ENCODE measurements at regions not wholly inside any gene's neighbourhood (a gene's known extent, or its start where the extent isn't known, plus 50 kb on each side); places are given as distances from the start of the nearest gene placed in this dataset.

- TF ChIP-seq, protein P1, sequence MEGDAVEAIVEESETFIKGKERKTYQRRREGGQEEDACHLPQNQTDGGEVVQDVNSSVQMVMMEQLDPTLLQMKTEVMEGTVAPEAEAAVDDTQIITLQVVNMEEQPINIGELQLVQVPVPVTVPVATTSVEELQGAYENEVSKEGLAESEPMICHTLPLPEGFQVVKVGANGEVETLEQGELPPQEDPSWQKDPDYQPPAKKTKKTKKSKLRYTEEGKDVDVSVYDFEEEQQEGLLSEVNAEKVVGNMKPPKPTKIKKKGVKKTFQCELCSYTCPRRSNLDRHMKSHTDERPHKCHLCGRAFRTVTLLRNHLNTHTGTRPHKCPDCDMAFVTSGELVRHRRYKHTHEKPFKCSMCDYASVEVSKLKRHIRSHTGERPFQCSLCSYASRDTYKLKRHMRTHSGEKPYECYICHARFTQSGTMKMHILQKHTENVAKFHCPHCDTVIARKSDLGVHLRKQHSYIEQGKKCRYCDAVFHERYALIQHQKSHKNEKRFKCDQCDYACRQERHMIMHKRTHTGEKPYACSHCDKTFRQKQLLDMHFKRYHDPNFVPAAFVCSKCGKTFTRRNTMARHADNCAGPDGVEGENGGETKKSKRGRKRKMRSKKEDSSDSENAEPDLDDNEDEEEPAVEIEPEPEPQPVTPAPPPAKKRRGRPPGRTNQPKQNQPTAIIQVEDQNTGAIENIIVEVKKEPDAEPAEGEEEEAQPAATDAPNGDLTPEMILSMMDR (IDR thresholded peaks at IDR 0.05; ENCODE audit: insufficient read depth, missing control alignments) = no peak
- FAIRE-seq (no peak), DNase-seq (ENCODE audit: insufficient read length, low spot score) (no peak)
These were observed 977.6 kb downstream of the BRD1 start for GRCh38 chr22:48849963-48850657.

DNA sequence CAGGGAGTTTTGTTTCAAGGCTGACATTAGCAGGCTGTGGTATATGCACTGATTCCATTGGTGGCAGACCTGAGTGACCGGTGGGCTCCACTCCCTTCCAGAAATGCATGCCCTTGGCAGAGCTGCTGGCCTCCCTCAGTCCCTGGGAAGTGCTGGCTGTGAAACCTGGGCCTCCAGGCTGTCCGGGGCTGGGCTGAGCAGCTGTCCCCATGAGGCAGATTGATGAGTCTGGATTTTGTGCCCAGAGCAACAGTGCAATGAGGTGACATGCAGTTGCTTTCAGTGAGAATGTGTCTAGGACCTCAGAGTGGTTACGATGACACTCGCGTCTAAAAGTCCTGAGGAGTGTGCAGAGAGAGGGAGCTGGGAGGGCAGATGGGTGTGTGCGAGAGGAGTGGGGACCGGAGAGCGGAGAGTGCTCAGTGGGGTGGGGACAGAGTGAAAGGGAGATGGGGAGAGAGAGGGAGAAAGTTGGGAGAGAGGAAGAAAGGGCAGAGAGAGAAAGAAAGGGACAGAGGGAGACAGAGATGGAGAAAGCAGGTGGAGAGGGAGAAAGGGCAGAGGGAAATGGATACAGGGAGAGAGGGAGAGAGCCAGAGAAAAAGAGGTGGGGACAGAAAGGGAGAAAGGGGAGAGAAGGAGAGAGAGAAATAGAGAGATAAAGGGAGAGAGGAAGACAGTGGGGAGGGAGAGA, 978.3 kb downstream of the BRD1 start:
- TF ChIP-seq, protein P1 (IDR thresholded peaks at IDR 0.05; ENCODE audit: insufficient read depth, missing control alignments) = no peak
- DNase-seq (ENCODE audit: insufficient read length, low spot score) = no peak
- FAIRE-seq = no peak

GRCh38 chr22:48846200-48846599, 981.5 kb downstream of the BRD1 start:
- no peak for DNase-seq (ENCODE audit: insufficient read length, low spot score)
- TF ChIP-seq, protein P1 (IDR thresholded peaks at IDR 0.05; ENCODE audit: insufficient read depth, missing control alignments) = no peak
- no peak for FAIRE-seq

DNA sequence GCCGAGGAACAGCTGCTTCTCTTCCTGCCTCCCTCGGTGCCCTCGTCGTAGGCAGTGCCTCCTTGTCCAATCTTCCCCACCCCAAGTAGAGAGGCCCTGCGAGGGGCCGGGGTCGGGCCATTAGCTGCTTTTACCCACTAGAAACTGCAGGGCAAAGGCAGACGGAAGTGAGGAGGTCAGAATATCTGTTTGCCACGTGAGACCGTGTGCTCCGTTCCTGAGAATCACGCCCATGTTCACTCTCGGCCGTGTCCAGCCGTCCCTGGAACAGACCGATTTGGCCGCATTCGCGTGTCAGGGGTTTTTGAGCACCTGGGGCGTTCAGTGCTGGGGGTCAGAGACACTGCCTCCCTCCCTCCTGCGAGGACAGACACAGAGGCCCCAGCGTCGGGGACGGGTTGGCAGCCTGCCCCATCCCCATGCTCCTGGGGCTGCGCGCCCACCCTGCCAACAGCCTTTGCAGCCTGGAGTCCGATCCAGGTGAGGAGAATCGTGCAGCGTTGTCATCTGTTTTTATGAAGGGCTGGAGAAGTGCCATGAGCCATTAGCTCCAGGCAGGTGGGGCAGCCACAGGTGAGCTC, 982.2 kb downstream of the BRD1 start:
- DNase-seq (ENCODE audit: insufficient read length, low spot score) (no peak), FAIRE-seq (no peak)
- TF ChIP-seq, protein P1 (IDR thresholded peaks at IDR 0.05; ENCODE audit: insufficient read depth, missing control alignments) = no peak

DNA sequence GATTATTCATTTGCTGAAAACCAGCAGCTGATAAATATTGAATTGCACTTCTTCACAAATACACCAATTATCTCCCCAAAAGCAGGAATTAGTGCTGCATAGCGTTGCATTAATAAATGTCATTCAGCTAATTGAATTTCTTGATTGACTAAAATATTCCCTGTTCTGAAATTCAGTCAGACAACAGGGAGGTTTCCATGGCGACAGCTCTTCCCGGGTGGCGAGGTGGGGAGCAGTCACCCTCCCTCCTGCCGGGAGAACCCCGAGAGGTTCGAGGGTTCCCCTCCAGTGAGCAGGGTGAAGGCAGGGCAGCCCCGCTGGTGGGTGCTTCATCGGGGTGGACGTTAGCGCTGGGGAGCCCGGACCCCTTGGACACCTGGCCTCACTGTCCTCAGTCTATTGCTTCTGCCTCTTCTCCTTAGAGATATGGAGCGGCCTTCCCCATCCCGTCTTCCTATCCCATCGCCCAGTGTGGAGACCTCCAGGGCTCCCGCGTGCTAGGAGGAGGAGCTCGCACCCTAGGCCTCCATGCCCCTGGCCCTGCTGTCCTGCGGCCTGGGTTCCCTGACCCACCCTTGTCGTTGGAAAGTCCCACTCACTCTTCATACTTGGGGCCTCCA, 983.5 kb downstream of the BRD1 start:
- no peak for FAIRE-seq
- no peak for DNase-seq (ENCODE audit: insufficient read length, low spot score)
- TF ChIP-seq, protein P1 (IDR thresholded peaks at IDR 0.05; ENCODE audit: insufficient read depth, missing control alignments) = no peak

- TF ChIP-seq, protein P1 (IDR thresholded peaks at IDR 0.05; ENCODE audit: insufficient read depth, missing control alignments) = no peak
- FAIRE-seq = no peak
- DNase-seq (ENCODE audit: insufficient read length, low spot score) = no peak
These were observed 984.0 kb downstream of the BRD1 start for GRCh38 chr22:48843640-48844039.

All from D721Med (cell line).